Hematopoietic multipotent progenitor cell treated with erythropoietin and hydrocortisone succinate and interleukin-3 and kit ligand, for 4 days (in vitro differentiated cells): ENCODE measurements at regions not wholly inside any gene's neighbourhood (a gene's known extent, or its start where the extent isn't known, plus 50 kb on each side); places are given as distances from the start of the nearest gene placed in this dataset.
A peak's percentile ranks its signal among the peaks of the same experiment; 100 is the strongest.

Experiments used
- DNase-seq: peaks from one replicate; pipeline ENCODE4 v3.0.0-alpha.2; 2015

DNA sequence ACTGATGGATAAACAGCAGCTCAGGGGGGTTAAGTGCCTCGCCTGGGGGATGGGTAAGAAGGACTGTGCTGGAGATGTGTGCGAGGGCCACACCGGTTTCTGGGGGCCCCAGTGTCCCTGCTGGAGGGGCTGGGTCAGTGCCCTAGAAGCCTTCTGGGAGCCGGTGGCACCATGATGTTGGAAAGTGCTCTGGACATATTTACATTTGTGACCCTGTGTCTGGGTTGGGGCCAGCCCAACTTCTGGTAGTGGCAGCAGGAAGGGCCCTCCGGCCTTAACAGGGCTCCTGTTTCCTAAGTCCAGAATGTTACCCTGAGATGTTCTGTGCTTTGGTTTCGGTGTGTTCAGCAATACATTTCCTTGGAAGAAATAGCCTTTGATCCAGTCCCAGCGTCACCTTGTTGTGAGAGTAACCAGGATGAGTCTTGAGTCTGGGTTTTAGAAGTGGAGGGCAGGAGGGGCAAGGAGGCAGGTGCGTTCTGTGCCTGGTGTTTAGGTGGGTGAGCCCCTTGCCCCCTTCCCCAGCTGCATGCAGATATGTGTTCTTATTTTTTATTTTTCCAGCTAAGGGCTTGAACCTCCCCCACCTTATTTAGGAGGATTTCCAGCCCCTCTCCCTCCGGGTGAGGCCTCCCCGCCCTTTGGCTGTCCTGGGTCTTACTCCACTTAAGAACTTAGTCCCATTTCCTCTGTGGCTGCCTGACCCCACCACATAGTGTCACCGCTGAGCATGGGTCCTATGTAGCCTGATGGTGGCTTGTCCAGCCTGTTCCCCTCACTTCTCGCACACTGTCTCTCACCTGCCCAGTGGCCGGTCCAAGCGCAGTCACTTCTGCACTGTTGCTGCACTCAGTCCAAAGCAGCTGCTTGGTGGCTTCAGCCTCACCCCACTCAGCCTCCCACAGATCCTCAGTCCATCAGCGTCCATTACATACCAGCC lies 132.7 kb upstream of the HS6ST1 start:
- DNase-seq: no peak

DNA sequence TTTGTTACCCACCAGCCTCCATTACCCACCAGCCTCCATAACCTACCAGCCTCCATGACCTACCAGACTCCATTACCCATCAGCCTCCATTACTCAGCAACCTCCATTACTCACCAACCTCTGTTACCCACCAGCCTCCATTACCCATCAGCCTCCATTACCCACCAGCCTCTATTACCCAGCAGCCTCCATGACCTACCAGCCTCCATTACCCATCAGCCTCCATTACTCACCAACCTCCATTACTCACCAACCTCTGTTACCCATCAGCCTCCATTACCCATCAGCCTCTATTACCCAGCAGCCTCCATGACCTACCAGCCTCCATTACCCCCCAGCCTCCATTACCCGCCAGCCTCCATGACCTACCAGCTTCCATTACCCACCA lies 133.3 kb upstream of the HS6ST1 start:
- DNase-seq: no peak

DNA sequence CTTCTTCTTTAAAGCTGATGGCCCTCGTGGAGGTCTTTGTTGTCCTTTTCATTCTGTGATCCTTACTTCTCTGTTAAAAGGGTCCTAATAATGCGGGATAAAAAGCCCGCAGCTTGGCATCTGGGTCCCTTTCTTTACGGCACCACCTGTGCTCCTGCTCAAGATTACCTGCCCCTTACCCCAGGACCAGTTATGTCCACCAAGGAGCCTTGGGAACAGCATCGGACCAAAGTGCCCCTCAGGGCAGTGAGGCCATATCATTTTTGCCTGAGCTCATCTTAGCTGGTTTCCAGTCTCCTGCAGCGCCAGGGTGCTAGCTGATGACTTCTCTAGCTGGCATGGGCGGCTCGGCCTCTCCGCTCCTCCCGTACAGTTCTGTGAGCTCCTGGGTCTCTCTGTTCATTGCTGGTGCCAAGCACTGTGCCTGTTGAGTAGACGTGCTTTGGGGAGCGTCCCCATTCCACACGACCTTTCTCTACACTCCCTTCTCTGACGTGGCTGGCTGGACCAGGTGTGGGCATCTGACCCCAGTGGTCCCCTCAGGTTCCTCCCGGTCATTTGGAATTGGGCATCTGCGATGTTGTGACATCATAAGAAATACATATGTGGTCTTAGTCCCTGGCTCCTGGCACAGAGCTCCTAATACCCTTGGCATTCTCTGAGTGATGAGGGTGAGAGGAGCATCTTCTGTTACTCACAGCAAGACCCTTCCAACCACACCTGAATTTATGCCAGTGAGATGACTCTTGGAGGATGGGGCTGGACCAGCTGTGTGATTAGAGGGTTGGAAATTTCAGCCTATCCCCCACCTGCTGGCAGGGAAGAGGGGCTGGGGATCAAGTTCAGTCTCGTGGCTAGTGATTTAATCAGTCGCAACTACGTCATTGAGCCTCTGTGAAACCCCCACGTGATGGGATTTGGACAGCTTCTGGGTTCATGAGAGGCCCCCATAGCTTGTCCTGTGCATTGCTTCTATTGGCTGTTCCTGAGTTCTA lies 134.2 kb upstream of the HS6ST1 start:
- DNase-seq: no peak

DNA sequence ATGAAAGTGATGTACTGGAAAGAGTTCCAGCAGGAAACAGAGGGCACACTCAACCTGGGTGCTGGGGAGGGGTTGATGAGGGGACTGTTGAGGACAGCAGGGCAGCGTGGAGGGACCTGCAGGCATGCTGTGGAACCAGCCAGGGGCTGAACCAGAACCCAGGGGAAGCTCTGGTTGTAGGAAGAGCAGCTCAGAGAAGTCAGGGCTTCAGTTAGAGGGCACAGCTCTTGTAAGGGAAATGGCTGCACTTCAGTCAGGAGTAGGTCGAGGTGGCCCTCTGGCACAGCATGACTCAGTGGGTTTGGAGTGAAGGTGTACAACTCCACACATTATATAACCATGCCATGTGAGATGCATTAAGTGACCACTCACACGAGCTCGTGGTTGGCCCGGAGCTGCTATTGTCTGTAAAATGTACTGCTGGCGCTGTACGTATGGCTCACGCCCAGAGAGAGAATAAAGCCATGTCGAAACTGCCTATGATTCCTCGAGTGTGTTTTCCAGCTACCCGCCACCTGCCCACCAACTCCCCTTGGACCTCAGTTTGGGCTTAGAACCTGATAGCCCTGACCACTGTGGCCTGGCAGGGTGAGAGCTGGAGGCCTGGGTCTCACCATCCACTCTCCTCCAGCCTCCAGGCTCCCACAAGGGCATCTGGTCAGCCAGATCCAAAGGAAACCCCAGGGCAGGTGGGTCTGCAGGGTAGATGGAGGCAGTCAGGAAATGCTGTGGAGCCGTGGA lies 136.5 kb upstream of the HS6ST1 start:
- DNase-seq: no peak

DNA sequence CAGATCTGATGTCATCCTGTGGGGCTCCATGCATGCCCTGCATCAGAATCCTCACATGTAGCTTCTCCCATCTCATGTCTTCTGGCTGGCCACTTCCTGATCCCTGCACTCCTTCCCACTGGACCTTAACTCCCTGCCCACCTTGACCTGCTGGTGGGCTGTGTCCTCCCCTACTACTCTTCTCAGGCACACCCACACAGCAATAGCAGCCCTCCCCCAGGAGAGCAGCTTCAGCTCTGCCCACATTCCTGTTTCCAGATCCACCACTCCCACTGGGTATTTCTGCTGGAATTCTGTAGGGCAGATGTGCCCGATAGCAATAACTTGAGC lies 137.0 kb upstream of the HS6ST1 start:
- DNase-seq: no peak

DNA sequence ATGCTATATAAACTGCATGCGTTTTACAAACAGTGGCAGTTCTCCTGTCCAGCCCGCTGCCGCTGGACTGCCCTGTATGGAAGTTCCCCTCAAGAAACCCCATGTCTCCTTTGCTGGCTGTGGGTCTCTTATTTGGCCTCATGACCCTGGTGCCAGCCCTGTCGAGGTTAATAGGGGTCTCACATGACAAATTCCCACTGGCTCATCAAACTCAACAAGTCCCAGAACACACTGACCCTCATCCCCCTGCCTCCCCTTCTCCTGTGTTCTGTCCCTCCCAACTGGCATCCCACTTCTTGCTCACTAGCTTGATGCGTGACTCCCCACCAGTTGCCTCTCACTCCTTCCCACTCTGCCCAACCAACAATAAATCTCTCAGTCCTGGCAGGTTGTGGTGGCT lies 137.6 kb upstream of the HS6ST1 start:
- DNase-seq: no peak

DNA sequence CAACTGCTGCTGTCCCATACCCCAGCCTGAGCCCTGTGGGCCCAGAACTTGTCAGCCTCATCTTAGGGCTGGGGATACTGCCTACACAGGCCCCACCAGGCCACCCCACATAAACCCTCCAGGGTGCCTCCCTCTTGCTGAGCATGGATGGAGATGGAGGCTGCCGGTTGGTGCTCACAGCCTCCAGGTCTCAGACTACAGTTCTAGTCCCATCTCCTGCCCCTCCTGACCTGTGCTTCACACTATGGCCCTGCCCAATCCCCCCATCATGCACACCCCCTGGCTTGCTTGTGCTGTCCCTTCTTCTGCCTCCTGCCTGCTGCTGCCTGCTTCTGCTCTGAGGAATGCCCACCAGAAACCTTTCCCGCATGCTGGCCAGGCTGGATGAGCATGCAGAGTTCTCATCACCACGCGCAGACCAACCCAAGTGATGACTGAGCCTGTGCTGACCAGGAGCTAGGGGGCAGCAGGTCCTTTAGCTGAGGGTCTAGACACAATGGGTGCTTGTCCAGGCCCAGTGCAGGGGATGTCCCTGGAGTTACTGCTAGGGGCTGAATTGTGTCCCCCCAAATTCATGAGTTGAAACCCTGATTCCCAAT lies 138.4 kb upstream of the HS6ST1 start:
- no peak for DNase-seq

DNA sequence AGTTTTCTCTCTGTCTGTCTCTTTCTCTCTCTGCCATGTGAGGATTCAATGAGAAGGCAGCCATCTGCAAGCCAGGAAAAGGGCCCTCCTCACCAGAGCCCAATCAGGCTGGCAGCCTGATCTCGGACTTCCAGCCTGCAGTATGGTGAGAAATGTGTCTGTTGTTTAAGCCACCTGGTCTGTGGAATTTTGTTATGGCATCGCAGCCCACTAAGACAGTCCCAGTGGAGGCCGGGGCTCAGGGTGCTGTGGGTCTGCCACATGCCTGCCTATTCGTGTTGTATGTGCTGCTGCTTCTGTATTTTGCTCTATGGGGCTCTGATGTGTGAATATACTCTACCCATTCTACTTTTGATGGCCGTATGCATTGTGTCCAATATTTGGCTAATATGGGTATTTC lies 139.0 kb upstream of the HS6ST1 start:
- DNase-seq: no peak

DNA sequence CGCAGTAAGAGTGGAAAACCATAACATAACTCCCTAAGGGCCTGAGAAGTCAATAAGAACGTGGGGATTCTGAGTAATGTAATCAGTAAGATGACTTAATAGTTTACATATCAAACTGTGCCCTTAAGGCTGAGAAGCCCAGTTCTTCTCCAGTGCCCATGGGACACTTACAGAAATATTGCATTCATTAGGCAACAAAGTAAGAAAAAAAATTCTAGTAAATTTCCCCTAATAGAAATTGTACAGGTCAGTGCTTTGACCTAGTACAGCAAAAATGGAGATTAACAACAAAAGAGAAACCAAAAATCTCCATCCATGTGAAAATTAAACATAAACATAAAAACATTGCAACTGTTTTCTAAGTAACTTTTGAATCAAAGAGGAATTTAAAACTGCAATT lies 139.8 kb upstream of the HS6ST1 start:
- DNase-seq: no peak

DNA sequence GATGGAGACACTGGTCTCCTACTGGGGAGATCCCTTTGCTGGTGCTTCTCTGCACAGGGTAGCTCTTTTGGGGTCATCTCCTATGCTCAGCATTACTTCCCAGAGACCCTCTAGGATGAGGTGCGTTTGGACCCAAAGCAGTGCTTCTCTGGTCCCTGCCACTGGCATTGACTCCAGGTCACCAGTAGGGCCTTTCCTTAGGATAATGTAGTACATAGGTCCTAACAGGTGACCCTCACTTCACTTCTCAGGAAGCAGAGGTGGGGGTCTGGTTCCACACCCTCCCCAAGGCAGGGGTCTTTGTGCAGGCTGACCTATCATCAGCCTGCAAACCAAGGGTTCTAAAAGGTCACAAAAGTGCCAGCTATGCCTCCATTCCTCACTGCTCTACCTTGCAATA lies 145.8 kb upstream of the HS6ST1 start:
- no peak for DNase-seq

DNA sequence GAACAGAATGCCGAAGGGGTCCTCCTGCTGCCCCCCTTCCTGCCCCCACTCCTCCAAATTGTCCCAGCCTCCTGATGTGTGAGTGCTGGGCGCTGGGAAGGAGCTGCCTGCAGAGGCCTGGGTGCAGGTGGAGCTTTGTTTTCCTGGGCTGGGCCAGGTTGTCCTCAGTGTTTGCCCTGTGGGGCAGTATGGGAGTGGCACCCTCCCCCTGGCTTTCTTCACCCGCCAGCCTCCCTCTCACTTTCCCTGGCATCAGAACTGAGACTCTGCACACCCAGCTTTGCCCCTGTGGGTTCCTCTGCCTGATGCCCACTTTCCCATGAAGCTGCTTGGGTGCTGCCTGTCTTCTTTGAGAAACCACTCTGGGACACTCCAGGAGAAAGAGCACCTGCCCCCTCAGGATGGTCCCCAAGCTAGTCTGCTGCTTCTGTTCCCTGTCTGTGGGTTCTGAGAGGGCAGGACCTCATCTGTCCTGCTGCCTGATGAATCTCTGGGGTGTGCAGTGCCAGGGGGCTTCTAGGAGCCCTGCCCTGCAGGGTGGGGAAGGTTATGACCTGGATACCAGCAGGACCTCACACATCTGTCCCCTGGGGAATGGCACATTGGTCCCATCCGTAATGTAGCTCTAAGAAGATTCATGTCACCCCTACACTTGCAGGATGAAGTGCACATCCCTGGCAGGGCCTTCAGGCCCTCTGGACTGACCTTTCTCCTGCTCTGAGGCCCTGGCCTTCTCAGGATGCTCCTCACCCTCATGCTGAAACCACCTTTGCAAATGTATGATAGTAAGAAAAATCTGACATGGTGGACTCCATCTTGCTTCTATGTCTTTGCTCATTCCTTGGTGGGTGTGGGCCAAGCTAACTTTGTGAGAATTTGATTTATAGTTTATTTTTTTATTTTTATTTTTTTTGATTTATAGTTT lies 146.8 kb upstream of the HS6ST1 start:
- no peak for DNase-seq

DNA sequence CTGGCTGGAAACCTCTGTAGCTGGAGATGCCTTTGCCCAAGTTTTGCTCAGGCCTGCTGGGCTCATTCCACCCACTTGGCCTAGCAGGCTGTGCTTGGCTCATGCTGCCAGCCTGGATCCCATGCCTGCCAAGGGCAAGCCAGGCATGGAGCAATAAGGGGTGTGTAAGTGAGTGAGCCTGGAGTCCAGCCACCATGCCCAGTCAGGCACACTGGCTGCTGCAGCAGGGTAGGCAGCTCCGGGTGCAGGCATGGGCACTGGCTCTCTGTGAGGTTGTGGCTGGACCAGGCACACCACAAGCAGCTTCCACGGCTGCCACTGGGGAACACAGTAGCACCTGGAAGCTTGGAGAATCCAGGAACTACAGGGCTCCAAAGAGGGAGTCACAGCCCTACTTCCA lies 147.7 kb upstream of the HS6ST1 start:
- DNase-seq: no peak

DNA sequence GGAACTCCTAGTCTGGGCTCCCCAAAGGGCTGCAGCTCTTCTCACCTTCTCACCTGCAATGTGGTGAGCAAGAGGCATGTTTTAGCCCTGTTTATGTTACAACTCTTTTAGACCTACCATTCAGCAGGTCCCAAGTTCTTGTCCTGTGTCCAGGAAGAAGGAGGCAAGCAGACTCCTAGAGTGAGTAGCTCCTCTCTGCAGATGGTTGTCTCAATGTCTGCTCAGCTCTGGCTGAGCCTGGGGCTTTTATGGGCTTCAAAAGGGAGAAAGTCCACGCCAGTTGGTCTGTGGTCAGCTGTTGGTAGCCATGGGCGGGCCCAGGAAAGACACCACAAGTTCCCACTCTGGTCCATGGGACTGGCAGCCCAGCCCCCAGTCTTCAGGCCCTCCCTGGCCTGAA lies 148.1 kb upstream of the HS6ST1 start:
- no peak for DNase-seq

DNA sequence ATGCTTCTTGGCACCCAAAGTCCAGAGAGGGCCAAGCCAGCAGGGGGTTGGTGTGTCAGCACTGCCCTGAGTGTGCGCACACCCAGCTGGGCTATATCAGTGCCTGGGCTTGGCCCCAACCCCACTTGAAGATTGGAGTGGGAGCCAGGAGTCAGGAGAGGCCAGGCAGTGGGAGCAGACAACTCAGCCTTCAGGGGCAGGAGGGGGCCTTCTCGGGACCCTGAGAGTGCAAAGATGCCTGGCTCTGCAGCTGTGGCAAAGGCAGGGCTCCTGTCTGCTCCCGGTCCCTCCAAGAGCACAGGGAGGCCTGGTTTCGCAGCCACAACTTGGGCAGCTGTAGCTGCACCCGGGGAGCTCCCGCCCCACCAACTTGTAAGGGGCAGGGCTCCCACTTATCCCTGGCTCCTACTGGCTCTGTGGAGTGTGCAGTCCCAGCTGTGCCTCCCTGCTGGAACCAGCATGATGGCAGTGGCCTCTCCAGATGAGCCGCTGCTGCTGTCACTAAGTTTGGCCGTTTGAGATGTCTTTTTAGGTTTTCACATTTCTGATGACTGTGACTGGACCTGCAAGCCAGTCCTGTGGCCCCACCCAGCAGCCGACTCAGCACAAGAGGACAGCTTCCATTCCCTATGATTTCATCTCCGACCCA lies 148.8 kb upstream of the HS6ST1 start:
- no peak for DNase-seq

DNA sequence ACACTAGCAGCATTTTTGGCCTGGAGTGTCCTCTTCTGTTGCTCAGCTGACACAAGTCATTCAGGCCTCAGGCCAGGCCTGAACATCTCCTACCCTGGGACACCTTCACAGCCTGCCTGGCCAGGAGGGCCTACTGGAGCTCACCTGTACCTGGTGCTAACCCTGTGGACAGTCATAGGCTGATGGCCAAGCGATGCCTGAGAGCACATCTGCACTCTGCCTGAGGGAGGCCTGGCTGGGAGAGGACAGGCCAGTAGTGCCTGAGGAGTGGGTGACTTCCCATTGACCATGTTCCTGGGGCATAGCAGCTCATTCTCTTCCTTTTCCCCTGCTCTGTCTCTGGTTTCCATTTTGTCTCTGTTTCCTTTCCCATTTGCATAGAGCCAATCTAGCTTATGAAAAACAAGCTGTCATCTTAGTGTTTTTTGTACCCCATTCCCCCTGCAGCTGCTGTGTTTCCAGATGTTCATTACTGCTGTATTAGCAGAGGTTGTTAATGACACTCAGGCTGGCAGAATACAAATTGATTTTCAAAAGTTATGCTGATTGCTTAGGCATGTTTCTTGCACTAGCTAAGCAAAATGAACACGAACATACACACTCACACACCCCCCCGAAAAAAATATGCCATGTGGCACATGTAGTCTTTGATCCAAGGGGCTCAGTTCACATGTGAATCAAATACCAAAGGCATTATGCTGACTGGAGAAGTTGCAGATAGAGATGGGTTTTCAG lies 149.7 kb upstream of the HS6ST1 start:
- DNase-seq: no peak

DNA sequence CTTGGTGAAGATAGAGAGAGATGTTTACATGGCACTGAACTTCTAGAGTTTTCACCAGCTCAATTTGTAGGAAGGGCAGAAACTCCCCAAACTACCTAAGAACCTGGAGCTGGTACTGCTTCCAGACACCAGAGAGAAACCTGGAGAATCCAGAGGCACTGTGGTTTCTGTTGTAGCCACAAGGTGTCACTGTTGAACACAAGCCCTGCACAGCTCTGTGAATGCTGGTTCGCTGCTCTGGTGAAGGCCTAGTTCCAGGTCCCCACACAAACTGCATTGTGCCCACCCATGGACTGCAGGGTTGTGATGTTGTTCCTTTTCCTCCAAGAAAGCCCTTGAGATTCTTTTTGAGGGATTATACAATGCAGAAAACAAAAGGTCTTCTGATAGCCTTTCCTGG lies 150.5 kb upstream of the HS6ST1 start:
- DNase-seq: peak; percentile 51

DNA sequence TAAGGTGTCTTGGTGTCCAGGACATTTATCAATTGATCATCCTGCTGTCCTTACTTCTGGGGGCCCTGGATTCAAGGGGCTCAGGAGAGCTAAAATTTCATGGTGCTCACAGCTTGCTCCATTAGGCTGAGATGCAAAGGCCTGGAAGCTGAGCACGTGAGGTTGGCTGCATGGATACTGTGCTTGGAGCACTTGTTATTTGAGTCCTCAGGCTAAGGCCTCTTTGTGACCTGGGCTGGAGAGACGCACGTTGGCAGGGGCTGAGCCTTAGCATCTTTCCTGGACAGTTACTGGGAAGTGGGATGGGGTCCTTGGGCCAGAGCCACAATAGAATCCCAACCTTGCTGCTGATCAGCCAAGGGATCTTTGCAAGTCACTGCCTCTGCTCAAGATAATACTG lies 151.2 kb upstream of the HS6ST1 start:
- no peak for DNase-seq

DNA sequence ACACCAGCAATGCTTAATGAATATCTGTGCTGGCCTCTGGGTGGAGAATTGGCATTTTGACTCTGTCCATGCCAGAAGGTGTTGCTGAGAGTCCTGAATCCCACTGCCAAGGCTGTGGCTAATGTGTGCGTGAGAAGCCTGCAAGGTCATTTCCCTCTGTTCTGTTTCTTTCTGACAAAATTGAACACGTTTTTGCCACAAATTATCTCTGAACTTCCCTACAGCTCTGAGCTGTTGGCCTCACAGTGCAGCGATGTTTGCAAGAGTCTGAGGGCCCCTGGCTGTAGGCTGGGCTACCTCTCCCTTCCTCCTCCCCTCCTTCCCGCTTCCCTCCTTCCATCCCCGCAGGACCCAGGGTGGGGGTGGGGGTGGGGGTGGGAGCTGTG lies 154.1 kb upstream of the HS6ST1 start:
- no peak for DNase-seq

DNA sequence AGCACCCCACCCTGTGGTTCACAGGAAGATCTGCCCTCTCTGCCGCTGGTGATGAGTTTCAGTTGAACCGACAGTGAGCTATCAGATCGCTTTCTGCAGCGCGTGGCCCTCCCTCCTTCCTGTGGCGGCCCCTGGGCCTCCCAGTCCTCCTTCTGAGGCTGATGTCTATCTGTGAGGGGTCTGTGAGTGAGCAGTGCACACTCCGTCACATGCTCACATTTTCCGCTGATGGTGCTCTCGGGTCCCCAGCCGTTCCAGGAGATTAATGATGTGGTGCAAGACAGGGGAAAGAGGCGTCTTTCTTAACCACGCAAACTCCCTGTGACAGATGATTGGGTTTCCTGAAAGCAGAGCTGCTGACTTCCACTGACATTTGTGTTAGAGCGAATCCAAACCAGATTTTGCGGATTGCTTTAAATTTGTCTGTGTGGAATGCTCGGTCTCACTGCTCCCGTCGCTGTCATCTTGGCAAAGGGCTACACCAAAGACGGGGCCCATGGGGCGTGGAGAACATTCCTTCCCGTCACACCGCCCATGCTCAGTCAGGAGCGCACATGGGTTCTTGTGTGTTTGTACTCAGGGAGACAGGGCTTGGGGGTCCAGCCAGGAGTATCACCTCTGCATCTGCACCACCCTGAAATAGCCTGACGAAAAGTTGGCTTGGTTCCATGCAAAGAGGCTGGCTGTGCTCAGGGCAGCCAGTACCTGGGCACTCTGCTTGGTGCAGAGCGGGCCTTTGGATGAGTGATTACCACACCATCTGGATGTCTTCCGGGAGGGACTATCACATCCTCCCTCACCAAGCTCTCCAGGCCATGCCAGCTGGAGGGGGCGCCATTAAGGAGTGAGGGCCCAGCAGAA lies 154.7 kb upstream of the HS6ST1 start:
- peak; percentile 100 for DNase-seq
